ENCODE measurements at regions not wholly inside any gene's neighbourhood (a gene's known extent, or its start where the extent isn't known, plus 50 kb on each side); places are given as distances from the start of the nearest gene placed in this dataset.
"Not testable (repeated sequence)": the region's sequence is repeated elsewhere in the genome, so short reads cannot be mapped to it uniquely, and the experiment has no call there.

DNA sequence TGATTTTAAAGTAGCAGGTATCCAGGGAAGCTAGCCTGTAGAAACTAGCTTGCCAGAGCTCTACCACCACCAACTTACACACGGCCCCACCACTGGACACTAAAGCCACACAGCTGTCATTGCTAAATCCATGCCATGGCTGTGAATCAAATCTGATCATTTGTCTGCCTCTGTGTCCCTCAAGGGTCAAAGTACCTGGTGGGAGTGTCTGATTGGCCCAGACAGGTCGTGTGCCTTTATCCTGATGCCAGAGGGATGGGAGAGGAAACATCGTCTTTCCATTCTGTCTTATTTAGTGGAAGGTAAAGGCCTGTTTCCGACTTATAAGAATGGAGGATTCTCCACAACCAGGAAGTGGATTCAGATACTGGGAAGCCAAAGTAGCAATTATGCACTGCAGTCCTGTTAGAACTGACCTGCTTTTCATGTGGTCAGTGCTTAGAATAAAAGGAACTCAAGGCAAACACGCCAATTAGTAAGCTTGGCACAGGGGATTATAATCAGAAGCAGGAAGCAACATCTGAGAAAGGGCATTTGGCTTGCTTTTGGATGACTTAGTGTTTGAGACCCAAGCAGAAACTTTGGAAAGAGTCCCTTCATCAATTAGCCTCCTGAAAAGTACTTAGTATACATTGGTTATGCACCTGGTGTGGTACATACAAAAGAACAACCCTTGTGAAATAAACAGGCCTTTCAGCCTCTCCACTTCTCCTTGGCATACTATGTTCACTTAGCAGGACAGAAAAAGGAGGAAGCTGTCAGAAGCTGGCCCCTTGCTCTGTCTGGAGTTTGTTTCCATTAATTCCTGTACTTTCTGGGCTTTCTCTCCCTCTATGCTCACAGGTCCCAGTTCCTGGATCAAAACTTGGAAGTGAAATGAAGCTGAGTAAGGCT lies 192.4 kb downstream of the NUFIP1 start:
- H3K4me3 ChIP-seq (ENCODE audit: low read depth, low read length), result no peak overlapping the region
- TF ChIP-seq, protein P1, sequence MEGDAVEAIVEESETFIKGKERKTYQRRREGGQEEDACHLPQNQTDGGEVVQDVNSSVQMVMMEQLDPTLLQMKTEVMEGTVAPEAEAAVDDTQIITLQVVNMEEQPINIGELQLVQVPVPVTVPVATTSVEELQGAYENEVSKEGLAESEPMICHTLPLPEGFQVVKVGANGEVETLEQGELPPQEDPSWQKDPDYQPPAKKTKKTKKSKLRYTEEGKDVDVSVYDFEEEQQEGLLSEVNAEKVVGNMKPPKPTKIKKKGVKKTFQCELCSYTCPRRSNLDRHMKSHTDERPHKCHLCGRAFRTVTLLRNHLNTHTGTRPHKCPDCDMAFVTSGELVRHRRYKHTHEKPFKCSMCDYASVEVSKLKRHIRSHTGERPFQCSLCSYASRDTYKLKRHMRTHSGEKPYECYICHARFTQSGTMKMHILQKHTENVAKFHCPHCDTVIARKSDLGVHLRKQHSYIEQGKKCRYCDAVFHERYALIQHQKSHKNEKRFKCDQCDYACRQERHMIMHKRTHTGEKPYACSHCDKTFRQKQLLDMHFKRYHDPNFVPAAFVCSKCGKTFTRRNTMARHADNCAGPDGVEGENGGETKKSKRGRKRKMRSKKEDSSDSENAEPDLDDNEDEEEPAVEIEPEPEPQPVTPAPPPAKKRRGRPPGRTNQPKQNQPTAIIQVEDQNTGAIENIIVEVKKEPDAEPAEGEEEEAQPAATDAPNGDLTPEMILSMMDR (IDR thresholded peaks at IDR 0.05; ENCODE audit: low read depth, low read length, missing control alignments), result no peak
- in situ Hi-C loops (cut with HindIII; ENCODE audit: low sequenced_read_pairs), result no loop called here
- DNase-seq (ENCODE audit: low read depth), result no peak

DNA sequence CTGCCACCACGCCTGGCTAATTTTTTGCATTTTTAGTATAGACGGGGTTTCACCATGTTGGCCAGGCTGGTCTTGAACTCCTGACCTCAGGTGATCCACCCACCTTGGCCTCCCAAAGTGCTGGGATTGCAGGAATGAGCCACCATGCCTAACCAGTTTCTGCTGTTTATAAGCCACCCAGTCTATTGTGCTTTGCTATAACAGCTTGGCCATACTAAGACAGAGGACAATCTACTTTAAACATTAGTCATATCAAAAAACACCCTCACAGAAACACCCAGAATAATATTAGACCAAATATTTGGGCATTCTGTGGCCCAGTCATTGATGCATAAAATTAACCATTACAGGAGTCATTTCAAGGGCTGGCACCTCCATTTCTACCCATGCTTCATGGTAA lies 193.2 kb downstream of the NUFIP1 start:
- DNase-seq (ENCODE audit: low read depth); in situ Hi-C loops (cut with HindIII; ENCODE audit: low sequenced_read_pairs); H3K4me3 ChIP-seq (ENCODE audit: low read depth, low read length): not testable (repeated sequence)

DNA sequence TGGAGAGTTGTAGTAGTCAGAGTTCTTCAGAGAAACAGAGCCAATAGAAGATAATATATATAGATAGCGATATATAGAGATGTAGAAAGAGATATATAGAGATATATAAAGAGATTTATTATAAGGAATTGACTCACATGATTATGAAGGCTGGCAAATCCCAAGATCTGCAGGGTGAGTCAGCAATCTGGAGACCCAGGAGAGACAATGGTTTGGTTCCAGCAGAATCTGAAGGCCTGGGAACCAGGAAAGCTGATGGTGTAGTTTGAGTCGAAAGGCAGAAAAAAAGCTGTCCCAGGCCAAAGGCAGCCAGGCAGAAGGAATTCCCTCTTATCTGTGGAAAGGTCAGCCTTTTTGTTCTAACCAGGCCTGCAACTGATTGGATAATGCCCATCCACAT lies 194.1 kb downstream of the NUFIP1 start:
- TF ChIP-seq, protein P1 (IDR thresholded peaks at IDR 0.05; ENCODE audit: low read depth, low read length, missing control alignments), result no peak
- no peak overlapping the region for H3K4me3 ChIP-seq (ENCODE audit: low read depth, low read length)
- in situ Hi-C loops (cut with HindIII; ENCODE audit: low sequenced_read_pairs), result no loop called here
- DNase-seq (ENCODE audit: low read depth), result no peak

DNA sequence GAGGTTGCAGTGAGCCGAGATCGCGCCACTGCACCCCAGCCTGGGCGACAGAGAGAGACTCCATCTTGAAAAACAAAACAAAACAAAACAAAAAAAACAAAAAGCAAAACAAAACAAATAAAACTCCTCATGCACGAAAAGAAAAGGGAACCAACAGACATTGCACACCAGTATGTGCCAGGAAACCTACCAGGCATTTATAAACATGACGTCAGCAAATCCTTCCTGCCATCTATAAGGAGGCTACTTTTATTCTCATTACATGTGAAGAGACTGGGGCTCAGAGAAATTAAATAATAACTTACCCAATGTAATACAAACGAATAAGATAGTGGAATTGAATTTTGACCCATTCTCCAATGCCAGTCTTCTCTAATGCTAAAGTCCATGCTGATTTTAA lies 197.2 kb downstream of the NUFIP1 start:
- TF ChIP-seq, protein P1 (IDR thresholded peaks at IDR 0.05; ENCODE audit: low read depth, low read length, missing control alignments), result no peak
- DNase-seq (ENCODE audit: low read depth), result no peak

DNA sequence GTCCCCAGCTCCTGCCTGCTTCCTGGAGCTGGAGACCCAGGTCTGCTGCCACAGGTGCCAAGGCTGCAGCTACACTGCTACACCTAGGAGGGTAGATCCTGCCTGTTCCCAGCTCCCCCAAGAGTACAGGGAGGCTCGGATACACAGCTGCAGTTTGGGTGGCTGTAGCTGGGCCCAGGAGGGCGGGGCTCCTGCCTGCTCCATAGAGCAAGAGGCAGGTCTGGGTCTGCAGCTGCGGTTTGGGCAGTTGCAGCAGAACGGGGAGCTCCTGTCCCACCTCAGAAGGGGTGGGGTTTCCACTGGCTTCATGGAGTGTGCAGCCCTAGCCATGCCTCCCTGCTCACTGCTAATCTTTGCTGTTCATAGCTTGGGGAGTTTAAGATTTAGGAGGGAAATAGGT lies 199.0 kb downstream of the NUFIP1 start:
- in situ Hi-C loops (cut with HindIII; ENCODE audit: low sequenced_read_pairs), result no loop called here
- no peak for DNase-seq (ENCODE audit: low read depth)
- TF ChIP-seq, protein P1 (IDR thresholded peaks at IDR 0.05; ENCODE audit: low read depth, low read length, missing control alignments), result no peak
- no peak overlapping the region for H3K4me3 ChIP-seq (ENCODE audit: low read depth, low read length)

More for the DNA sequence above, 197.2 kb downstream of the NUFIP1 start:
- no peak overlapping the region for H3K4me3 ChIP-seq (ENCODE audit: low read depth, low read length)
- in situ Hi-C loops (cut with HindIII; ENCODE audit: low sequenced_read_pairs), result no loop called here

DNA sequence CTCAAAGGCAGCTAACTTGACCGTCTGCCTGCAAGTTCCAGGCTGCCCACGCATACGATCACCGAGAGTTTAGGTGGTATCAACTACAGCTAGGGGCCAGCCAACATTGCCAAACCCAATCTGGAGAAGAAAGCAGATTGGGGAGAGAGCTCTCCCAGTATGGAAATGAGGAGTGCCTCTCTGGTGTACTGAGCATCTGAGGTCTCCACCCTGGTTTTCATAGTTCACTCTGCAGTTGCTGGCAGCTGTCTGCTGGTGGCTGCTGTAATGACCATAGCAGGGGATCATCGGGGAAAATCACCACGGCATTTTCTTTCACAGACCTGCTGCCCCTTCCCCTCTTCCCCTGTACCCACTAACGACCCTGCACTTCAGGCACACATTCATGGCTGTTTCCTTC lies 201.7 kb downstream of the NUFIP1 start:
- TF ChIP-seq, protein P1 (IDR thresholded peaks at IDR 0.05; ENCODE audit: low read depth, low read length, missing control alignments), result no peak

DNA sequence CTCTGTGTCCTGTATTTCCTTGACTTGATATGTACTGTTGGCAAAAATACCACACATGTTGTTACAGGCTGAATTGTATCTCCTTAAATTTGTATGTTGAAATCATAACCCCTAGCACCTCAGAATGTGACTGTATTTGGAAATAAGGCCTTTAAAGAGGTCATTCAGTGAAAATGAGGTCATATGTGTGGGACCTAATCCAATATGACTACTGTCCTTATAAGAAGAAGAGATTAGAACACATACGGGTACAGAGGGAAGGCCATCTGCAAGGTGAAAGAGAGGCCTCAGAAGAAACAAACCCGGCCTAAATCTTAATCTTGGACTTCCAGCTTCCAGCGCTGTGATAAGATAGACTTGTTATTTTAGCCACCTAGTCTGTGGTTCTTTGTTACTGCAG lies 202.5 kb downstream of the NUFIP1 start:
- DNase-seq (ENCODE audit: low read depth), result no peak
- in situ Hi-C loops (cut with HindIII; ENCODE audit: low sequenced_read_pairs), result no loop called here
- H3K4me3 ChIP-seq (ENCODE audit: low read depth, low read length), result no peak overlapping the region
- TF ChIP-seq, protein P1 (IDR thresholded peaks at IDR 0.05; ENCODE audit: low read depth, low read length, missing control alignments), result no peak

More for the DNA sequence above, 201.7 kb downstream of the NUFIP1 start:
- DNase-seq (ENCODE audit: low read depth), result no peak
- in situ Hi-C loops (cut with HindIII; ENCODE audit: low sequenced_read_pairs), result no loop called here
- H3K4me3 ChIP-seq (ENCODE audit: low read depth, low read length), result no peak overlapping the region

All from astrocyte of the cerebellum (primary cell).